Neuronal stem cell (in vitro differentiated cells): ENCODE measurements at regions not wholly inside any gene's neighbourhood (a gene's known extent, or its start where the extent isn't known, plus 50 kb on each side); places are given as distances from the start of the nearest gene placed in this dataset.

ENCODE experiments used
- DNase-seq: peaks from one replicate; pipeline ENCODE4 v3.0.0-alpha.2; 2013; ENCODE audit warnings: low spot score
- H2AFZ ChIP-seq: one replicate; pipeline ENCODE4 v1.6.1; 2013; ENCODE audit warnings: mild to moderate bottlenecking, low read length, inconsistent platforms
- H2AK5ac ChIP-seq: 2 replicates; pipeline ENCODE4 v1.6.1; 2013; ENCODE audit warnings: low read depth, mild to moderate bottlenecking, inconsistent platforms, low read length, moderate library complexity, mixed read lengths
- H2BK120ac ChIP-seq: 2 replicates; pipeline ENCODE4 v1.6.1; 2013; ENCODE audit warnings: low read depth, mild to moderate bottlenecking, inconsistent platforms, low read length, moderate library complexity, mixed read lengths
- H2BK12ac ChIP-seq: one replicate; pipeline ENCODE4 v1.6.1; 2013; ENCODE audit warnings: low read length, inconsistent platforms
- H2BK15ac ChIP-seq: 2 replicates; pipeline ENCODE4 v1.6.1; 2013; ENCODE audit warnings: mild to moderate bottlenecking, low read length, inconsistent platforms, mixed read lengths
- H2BK5ac ChIP-seq: one replicate; pipeline ENCODE4 v1.6.1; 2013; ENCODE audit warnings: inconsistent platforms, mild to moderate bottlenecking, low read length, moderate library complexity
- H3K14ac ChIP-seq: one replicate; pipeline ENCODE4 v1.6.1; 2013; ENCODE audit warnings: low read length, inconsistent platforms
- H3K18ac ChIP-seq: 2 replicates; pipeline ENCODE4 v1.6.1; 2013; ENCODE audit warnings: low read length, inconsistent platforms
- H3K23ac ChIP-seq: 2 replicates; pipeline ENCODE4 v1.6.1; 2013; ENCODE audit warnings: low read depth, mild to moderate bottlenecking, mixed read lengths, low read length, inconsistent platforms; ENCODE audit not compliant: poor library complexity
- H3K27ac ChIP-seq: replicated peaks from 3 replicates; pipeline ENCODE4 v1.5.1; 2013; ENCODE audit warnings: low read length, inconsistent platforms
- H3K27me3 ChIP-seq, 3 experiments: 2 replicates each; pipeline ENCODE4 v1.6.1; 2013; ENCODE audit warnings: low read length in 3 of 3, mild to moderate bottlenecking in 2 of 3, inconsistent platforms in 1 of 3, low read depth in 1 of 3, mixed read lengths in 1 of 3, moderate library complexity in 1 of 3; ENCODE audit not compliant: control insufficient read depth in 3 of 3, insufficient read depth in 3 of 3
- H3K36me3 ChIP-seq, 2 donors: replicated peaks in 1 of 2; 2 replicates each; pipeline ENCODE4 v1.6.1; 2013; ENCODE audit warnings: low read length in 2 of 2; ENCODE audit not compliant: control insufficient read depth in 2 of 2, insufficient read depth in 2 of 2
- H3K4ac ChIP-seq: 2 replicates; pipeline ENCODE4 v1.6.1; 2013; ENCODE audit warnings: inconsistent platforms, mild to moderate bottlenecking, low read length, moderate library complexity
- H3K4me1 ChIP-seq, 2 donors: 1 replicate in 1 of 2; 2 replicates in 1 of 2; pipeline ENCODE4 v1.6.1; 2013; ENCODE audit warnings: low read length in 2 of 2, low read depth in 1 of 2; ENCODE audit not compliant: control insufficient read depth in 2 of 2, insufficient read depth in 1 of 2
- H3K4me2 ChIP-seq: one replicate; pipeline ENCODE4 v1.6.1; 2013; ENCODE audit warnings: mild to moderate bottlenecking, low read length, inconsistent platforms; ENCODE audit not compliant: insufficient read depth, poor library complexity, severe bottlenecking
- H3K4me3 ChIP-seq, 2 donors: 2 replicates each; pipeline ENCODE4 v1.5.1; 2013; ENCODE audit warnings: low read length in 2 of 2, mild to moderate bottlenecking in 2 of 2, inconsistent platforms in 1 of 2, moderate library complexity in 1 of 2
- H3K79me1 ChIP-seq: one replicate; pipeline ENCODE4 v1.6.1; 2013; ENCODE audit warnings: low read depth, mild to moderate bottlenecking, inconsistent platforms, low read length, moderate library complexity
- H3K9ac ChIP-seq: one replicate; pipeline ENCODE4 v1.6.1; 2013; ENCODE audit warnings: mild to moderate bottlenecking, low read depth, low read length, inconsistent platforms; ENCODE audit not compliant: poor library complexity
- H3K9me3 ChIP-seq, 2 donors: replicated peaks in 1 of 2; 2 replicates each; pipeline versions ENCODE3 to v1.6.1; 2013; ENCODE audit warnings: low read length in 2 of 2, mild to moderate bottlenecking in 2 of 2, inconsistent platforms in 1 of 2, low read depth in 1 of 2, mixed read lengths in 1 of 2, moderate library complexity in 1 of 2; ENCODE audit not compliant: control insufficient read depth in 2 of 2, insufficient read depth in 1 of 2
- H4K8ac ChIP-seq: one replicate; pipeline ENCODE4 v1.6.1; 2013; ENCODE audit warnings: low read depth, mild to moderate bottlenecking, inconsistent platforms, low read length, moderate library complexity
- H4K91ac ChIP-seq: one replicate; pipeline ENCODE4 v1.6.1; 2013; ENCODE audit warnings: low read length, low read depth, mild to moderate bottlenecking, inconsistent platforms; ENCODE audit not compliant: poor library complexity
- WGBS, 2 donors: extraction: QIAGEN DNeasy Blood & Tissue Kit; methylation state at CpG; one replicate each; pipeline ENCODE4 v1.1.7; 2013; ENCODE audit warnings: missing lambda C conversion rate in 2 of 2, mixed read lengths in 1 of 2; ENCODE audit not compliant: insufficient read length in 2 of 2, insufficient replicate concordance in 1 of 2; ENCODE audit errors: extremely low coverage in 2 of 2; 5-methylcytosine and 5-hydroxymethylcytosine counted together

DNA sequence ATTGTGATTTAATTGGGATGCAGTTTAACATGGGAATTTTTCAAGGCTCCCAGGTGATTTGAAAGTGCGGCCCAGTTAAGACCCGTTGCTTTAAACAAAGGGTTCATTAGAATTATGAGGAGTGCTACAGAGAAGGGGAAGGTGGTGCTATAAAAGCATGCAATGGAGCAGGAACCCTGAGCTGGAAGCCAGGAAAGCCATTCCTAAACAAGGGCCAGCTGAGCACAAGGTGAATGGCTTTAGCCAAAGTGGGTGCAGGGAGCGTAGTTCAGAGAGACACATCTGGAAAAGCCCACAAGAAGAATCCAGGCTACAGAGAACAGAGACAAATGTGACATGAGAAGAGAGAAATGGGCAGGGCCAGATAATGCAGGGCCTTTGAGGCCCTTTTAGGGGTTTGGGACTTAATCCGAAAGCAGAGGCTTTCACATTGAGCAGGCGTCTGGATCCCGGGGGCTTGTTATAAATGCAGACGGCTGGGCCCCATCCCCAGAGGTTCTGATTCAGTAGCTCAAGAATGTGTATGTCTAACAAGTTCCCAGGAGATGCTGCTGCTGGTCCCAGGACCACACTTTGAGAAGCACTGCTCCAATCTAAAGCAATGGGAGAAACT, 138.1 kb upstream of the WWC1 start:
- Histone ChIP-seq H3K36me3 (no peaks in the 10 kb centered on the region), H2AK5ac (peak overlapping the region; percentile 23), H3K79me1 (no peaks in the 10 kb centered on the region), H2BK12ac (no peak overlapping the region), H3K27me3 (no peaks in the 10 kb centered on the region), H3K4me2 (no peak overlapping the region), H4K8ac (no peak overlapping the region), H3K23ac (no peak overlapping the region), H3K9ac (no peak overlapping the region), H4K91ac (no peak overlapping the region), H3K9me3 (no peaks in the 10 kb centered on the region), H3K18ac (peak overlapping the region; percentile 35), H3K4me1 (peaks cover 4 to 6% of the 10 kb centered on the region in 2 donors), H2BK15ac (no peak overlapping the region), H3K27ac (no peak overlapping the region), H3K4me3 (no peak overlapping the region), H2BK5ac (no peak overlapping the region), H3K4ac (no peak overlapping the region), H2BK120ac (no peak overlapping the region), H2AFZ (no peak overlapping the region), H3K14ac (no peak overlapping the region)
- no CpG with 5 or more reads among the region's 7 CpGs for WGBS, 2 donors
- DNase-seq = no peak

DNA sequence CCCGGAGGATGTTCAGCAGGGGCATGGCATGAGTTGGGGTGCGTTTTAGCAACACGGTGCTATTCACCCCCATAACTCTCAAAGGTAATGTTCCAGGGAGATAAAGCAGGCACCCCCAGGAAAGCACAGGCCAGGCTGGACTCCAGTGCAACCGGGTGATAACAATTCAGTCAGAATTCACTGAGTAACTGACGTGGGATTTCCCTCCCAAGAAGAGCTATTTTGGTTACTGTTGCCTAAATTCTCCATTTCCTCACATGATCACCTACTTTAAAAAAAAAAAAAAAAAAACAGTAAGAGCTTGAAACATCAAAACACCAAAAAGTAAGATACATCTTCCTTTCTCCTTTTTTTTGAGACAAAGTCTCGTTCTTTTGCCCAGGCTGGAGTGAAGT, 137.6 kb upstream of the WWC1 start:
- Histone ChIP-seq H3K9me3 (no peaks in the 10 kb centered on the region), H2AFZ (no peak overlapping the region), H3K14ac (no peak overlapping the region), H3K4me2 (no peak overlapping the region), H4K8ac (no peak overlapping the region), H2AK5ac (peak overlapping the region; percentile 23), H3K4me3 (no peak overlapping the region), H3K27me3 (no peaks in the 10 kb centered on the region), H3K36me3 (no peaks in the 10 kb centered on the region), H3K79me1 (no peaks in the 10 kb centered on the region), H3K23ac (no peak overlapping the region), H2BK120ac (no peak overlapping the region), H2BK15ac (no peak overlapping the region), H2BK12ac (no peak overlapping the region), H3K4ac (no peak overlapping the region), H3K27ac (no peak overlapping the region), H3K18ac (peak overlapping the region; percentile 35), H3K9ac (no peak overlapping the region), H4K91ac (no peak overlapping the region), H2BK5ac (no peak overlapping the region), H3K4me1 (peaks cover 3 to 5% of the 10 kb centered on the region in 2 donors)
- no peak for DNase-seq
- WGBS, 2 donors = no CpG with 5 or more reads among the region's 6 CpGs

DNA sequence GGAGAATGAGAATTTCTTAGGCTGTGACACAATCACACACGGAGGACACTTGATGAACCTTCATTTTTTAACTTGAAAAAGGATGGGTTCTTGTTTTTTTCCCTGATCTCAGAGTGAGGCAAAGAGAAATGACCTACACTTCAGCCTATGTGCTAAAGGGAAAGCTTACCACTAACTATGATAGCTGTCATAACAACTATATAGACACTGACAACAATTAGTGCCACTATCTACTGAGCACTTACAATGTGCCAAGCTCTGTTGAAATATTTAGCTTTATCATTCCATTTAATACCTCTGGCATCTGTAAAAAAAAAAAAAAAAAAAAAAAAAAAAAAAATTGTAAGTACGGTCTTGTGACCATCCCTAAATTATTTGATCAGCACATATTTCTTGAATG, 135.9 kb upstream of the WWC1 start:
- Histone ChIP-seq H4K91ac (no peak overlapping the region), H3K23ac (no peak overlapping the region), H3K9ac (no peak overlapping the region), H2BK15ac (no peak overlapping the region), H3K27ac (no peak overlapping the region), H4K8ac (no peak overlapping the region), H3K36me3 (no peaks in the 10 kb centered on the region), H3K9me3 (no peaks in the 10 kb centered on the region), H3K4me3 (no peak overlapping the region), H2BK120ac (no peak overlapping the region), H2BK5ac (no peak overlapping the region), H2AK5ac (no peak overlapping the region), H2AFZ (no peak overlapping the region), H3K18ac (no peak overlapping the region), H3K14ac (no peak overlapping the region), H3K4me1 (peaks cover 8 to 11% of the 10 kb centered on the region in 2 donors), H3K79me1 (no peaks in the 10 kb centered on the region), H3K27me3 (no peaks in the 10 kb centered on the region), H3K4ac (no peak overlapping the region), H3K4me2 (no peak overlapping the region), H2BK12ac (no peak overlapping the region)
- WGBS, 2 donors = no CpG with 5 or more reads among the region's 2 CpGs
- no peak for DNase-seq

DNA sequence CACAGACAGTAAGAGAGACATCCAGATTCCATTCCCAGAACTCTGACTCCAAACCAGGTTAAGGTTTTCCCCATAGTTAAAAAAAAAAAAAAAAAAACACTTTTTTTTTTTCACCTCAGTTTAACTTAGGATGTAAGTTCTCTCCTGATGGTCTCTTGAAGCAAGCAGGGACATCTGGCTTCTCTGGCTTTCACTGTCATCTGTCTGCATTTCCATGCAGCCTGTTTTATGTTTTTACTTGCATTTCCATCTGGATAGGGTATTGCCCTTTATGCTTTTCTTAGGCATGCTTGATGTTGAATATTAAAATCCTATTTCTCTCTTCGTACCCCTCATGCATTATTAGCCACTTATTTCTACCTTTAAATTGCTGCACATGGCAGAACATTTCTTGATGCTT, 135.3 kb upstream of the WWC1 start:
- no peak for DNase-seq
- Histone ChIP-seq H3K14ac (no peak overlapping the region), H3K9me3 (no peaks in the 10 kb centered on the region), H3K79me1 (no peaks in the 10 kb centered on the region), H2AK5ac (no peak overlapping the region), H2AFZ (no peak overlapping the region), H3K23ac (no peak overlapping the region), H2BK120ac (no peak overlapping the region), H3K9ac (no peak overlapping the region), H3K36me3 (no peaks in the 10 kb centered on the region), H2BK12ac (no peak overlapping the region), H3K4me1 (peaks cover 8 to 11% of the 10 kb centered on the region in 2 donors), H2BK15ac (no peak overlapping the region), H4K8ac (no peak overlapping the region), H3K4me3 (no peak overlapping the region), H3K4ac (no peak overlapping the region), H2BK5ac (no peak overlapping the region), H3K27me3 (no peaks in the 10 kb centered on the region), H3K18ac (no peak overlapping the region), H4K91ac (no peak overlapping the region), H3K4me2 (no peak overlapping the region), H3K27ac (no peak overlapping the region)
- no CpG with 5 or more reads among the region's 1 CpG for WGBS, 2 donors
